BLaER1 treated with 17β-estradiol and CSF1 and Interleukin-3, amounts not matched to agents 10 nM and 100 nM (cell line): ENCODE measurements at regions not wholly inside any gene's neighbourhood (a gene's known extent, or its start where the extent isn't known, plus 50 kb on each side); places are given as distances from the start of the nearest gene placed in this dataset.

Experiments
- H3K27ac ChIP-seq, 11 experiments: shearing (Covaris generic); formaldehyde crosslinking; 2 replicates each; pipeline ENCODE4 v1.8.1; 2022
- H3K27me3 ChIP-seq, 11 experiments: shearing (Covaris generic); formaldehyde crosslinking; 2 replicates each; pipeline ENCODE4 v1.8.1; 2022
- H3K36me3 ChIP-seq, 11 experiments: shearing (Covaris generic); formaldehyde crosslinking; 2 replicates each; pipeline ENCODE4 v1.8.1; 2022
- H3K4me1 ChIP-seq, 10 experiments: shearing (Covaris generic); formaldehyde crosslinking; 2 replicates each; pipeline ENCODE4 v1.8.1; 2022
- H3K4me2 ChIP-seq, 11 experiments: shearing (Covaris generic); formaldehyde crosslinking; 2 replicates each; pipeline ENCODE4 v1.8.1; 2022
- H3K4me3 ChIP-seq, 10 experiments: shearing (Covaris generic); formaldehyde crosslinking; 2 replicates each; pipeline ENCODE4 v1.8.1; 2022
- H3K9ac ChIP-seq, 11 experiments: shearing (Covaris generic); formaldehyde crosslinking; 2 replicates each; pipeline ENCODE4 v1.8.1; 2022
- H3K9me3 ChIP-seq, 11 experiments: shearing (Covaris generic); formaldehyde crosslinking; replicated peaks in 1 of 11; 2 replicates each; pipeline ENCODE4 v1.8.1; 2022
- H4K20me1 ChIP-seq, 11 experiments: shearing (Covaris generic); formaldehyde crosslinking; 2 replicates each; pipeline ENCODE4 v1.8.1; 2022
- Cebpa-rat ChIP-seq, 11 experiments: shearing (Covaris generic); IDR thresholded peaks; 2 replicates each; pipeline ENCODE4 v1.8.1; 2022

GRCh38 chr12:41972196-41972595 is 172.5 kb downstream of the GXYLT1 start:
- no peak for TF ChIP-seq Cebpa-rat (IDR thresholded peaks at IDR 0.05)
- no peak overlapping the region for H3K4me2 ChIP-seq
- H3K9me3 ChIP-seq: no peaks in the 10 kb centered on the region
- H3K4me1 ChIP-seq: no peaks in the 10 kb centered on the region
- H3K27ac ChIP-seq: no peak overlapping the region
- H3K9ac ChIP-seq: no peak overlapping the region
- no peak overlapping the region for H3K4me3 ChIP-seq
- no peaks in the 10 kb centered on the region for H3K27me3 ChIP-seq
- H3K36me3 ChIP-seq: no peaks in the 10 kb centered on the region
- no peaks in the 10 kb centered on the region for H4K20me1 ChIP-seq

DNA sequence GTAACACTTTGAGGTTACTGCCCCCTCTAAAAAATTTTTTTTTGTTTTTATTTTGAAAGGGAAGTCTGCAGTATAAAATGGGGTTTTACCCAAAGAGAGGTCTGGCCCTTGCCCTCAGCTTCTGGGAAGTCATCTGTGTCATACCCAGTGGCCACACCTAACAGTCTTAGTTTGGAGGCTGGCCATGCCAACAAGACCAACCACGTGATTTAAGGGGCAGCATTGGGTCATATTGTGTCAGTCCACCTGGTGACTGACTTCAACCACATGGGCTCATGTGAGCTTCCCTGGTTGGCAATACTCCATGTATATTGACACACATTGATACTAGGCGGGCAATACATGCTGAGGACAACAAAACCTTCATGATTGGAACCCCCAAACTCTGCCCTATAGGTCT is 173.9 kb downstream of the GXYLT1 start:
- H3K9me3 ChIP-seq: no peaks in the 10 kb centered on the region
- H3K9ac ChIP-seq: no peak overlapping the region
- no peaks in the 10 kb centered on the region for H3K36me3 ChIP-seq
- no peaks in the 10 kb centered on the region for H4K20me1 ChIP-seq
- TF ChIP-seq Cebpa-rat (IDR thresholded peaks at IDR 0.05): no peak
- no peaks in the 10 kb centered on the region for H3K27me3 ChIP-seq
- H3K4me3 ChIP-seq: no peak overlapping the region
- H3K27ac ChIP-seq: no peak overlapping the region
- no peaks in the 10 kb centered on the region for H3K4me1 ChIP-seq
- H3K4me2 ChIP-seq: no peak overlapping the region

- TF ChIP-seq Cebpa-rat (IDR thresholded peaks at IDR 0.05): no peak
- no peaks in the 10 kb centered on the region for H3K36me3 ChIP-seq
- no peaks in the 10 kb centered on the region for H3K27me3 ChIP-seq
- H3K4me3 ChIP-seq: no peak overlapping the region
- no peak overlapping the region for H3K9ac ChIP-seq
- no peak overlapping the region for H3K4me2 ChIP-seq
- H3K4me1 ChIP-seq: no peaks in the 10 kb centered on the region
- H3K9me3 ChIP-seq: no peaks in the 10 kb centered on the region
- no peak overlapping the region for H3K27ac ChIP-seq
- H4K20me1 ChIP-seq: no peaks in the 10 kb centered on the region
Observed at GRCh38 chr12:41968599-41968998, 176.1 kb downstream of the GXYLT1 start.

DNA sequence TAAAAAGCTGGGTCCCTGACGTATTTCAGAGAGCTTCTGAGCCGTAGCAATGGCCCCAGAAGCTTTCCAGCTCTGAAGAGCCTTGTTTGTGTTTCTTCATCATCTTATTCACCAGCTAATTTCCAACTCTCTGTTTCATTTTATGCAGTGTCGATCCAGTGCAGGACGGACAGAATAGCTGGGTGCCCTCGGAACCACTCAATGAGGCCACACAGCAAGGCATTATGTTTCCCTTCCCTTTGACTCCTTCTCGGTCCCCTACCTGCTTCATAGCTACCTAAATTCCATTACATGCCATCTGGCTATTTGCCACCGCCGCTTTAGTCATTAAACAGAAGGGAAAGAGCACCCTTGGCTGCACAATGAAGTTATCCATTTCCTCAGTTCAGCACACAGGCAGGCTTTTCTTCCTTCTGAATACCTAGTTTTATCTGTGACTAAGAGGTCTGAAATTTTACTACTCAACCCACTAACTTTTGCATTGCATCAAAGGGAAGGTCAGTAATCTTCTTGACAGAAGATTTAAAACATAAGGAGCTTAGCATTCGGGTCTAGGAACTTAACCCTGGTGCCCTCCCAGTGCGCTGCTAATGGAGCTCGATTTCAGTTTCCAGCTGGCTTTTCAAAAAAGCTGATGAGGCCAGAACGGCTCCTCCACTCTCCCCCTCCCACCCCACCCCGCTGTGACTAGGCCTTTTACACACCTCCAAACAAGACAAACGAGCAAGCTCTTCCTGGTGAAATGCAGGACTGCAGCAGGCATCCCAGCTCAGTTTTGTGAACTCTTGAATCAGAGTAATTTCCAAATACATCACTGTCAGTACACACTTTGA is 176.8 kb downstream of the GXYLT1 start:
- H3K27me3 ChIP-seq: no peaks in the 10 kb centered on the region
- no peaks in the 10 kb centered on the region for H3K9me3 ChIP-seq
- no peak overlapping the region for H3K4me3 ChIP-seq
- no peaks in the 10 kb centered on the region for H3K36me3 ChIP-seq
- H3K4me1 ChIP-seq: no peaks in the 10 kb centered on the region
- no peak overlapping the region for H3K4me2 ChIP-seq
- TF ChIP-seq Cebpa-rat (IDR thresholded peaks at IDR 0.05): no peak
- H3K9ac ChIP-seq: no peak overlapping the region
- no peak overlapping the region for H3K27ac ChIP-seq
- H4K20me1 ChIP-seq: no peaks in the 10 kb centered on the region

DNA sequence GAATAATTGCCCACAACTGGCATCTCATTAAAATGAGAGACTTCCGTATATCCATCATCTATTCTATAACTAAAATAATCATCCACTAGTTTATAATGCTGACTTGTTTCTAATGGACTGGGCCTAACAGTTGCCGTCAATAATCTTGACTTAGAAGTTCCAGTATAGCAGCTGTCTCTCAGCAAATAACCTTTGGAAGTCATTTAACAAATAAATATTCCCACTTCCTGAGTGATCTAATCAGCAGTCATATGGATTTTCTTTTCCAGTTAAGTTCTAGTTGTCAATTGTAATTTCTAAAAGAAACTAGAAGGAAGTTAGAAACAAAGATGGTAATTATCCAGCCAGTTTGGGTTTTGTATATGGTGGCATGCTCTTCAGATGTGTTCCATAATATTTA is 177.8 kb downstream of the GXYLT1 start:
- H4K20me1 ChIP-seq: no peaks in the 10 kb centered on the region
- no peak for TF ChIP-seq Cebpa-rat (IDR thresholded peaks at IDR 0.05)
- H3K9ac ChIP-seq: no peak overlapping the region
- H3K4me1 ChIP-seq: no peaks in the 10 kb centered on the region
- H3K27me3 ChIP-seq: no peaks in the 10 kb centered on the region
- no peaks in the 10 kb centered on the region for H3K36me3 ChIP-seq
- no peaks in the 10 kb centered on the region for H3K9me3 ChIP-seq
- H3K4me2 ChIP-seq: no peak overlapping the region
- H3K4me3 ChIP-seq: no peak overlapping the region
- H3K27ac ChIP-seq: no peak overlapping the region

DNA sequence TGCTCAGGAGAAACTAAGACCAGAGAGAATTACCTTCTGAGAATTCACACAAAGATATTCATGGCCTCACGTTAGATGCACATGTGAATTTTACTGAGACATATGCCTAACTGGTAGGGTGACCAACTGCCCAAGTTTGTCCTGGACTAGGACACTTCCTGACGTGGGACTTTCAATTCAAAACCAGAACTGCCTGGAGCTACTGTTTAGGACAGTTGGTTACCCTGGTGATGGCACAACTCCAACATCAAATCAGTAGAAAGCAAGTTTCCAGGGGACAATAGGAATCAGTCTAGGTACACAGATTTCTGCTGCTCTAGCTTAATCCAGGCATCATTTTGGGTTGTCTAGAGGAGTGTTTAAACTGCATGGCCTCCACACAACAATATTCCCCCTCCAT is 178.7 kb downstream of the GXYLT1 start:
- TF ChIP-seq Cebpa-rat (IDR thresholded peaks at IDR 0.05): no peak
- H3K27me3 ChIP-seq: no peaks in the 10 kb centered on the region
- no peak overlapping the region for H3K4me2 ChIP-seq
- H3K36me3 ChIP-seq: no peaks in the 10 kb centered on the region
- no peak overlapping the region for H3K4me3 ChIP-seq
- no peaks in the 10 kb centered on the region for H3K4me1 ChIP-seq
- H4K20me1 ChIP-seq: no peaks in the 10 kb centered on the region
- H3K27ac ChIP-seq: no peak overlapping the region
- H3K9me3 ChIP-seq: no peaks in the 10 kb centered on the region
- no peak overlapping the region for H3K9ac ChIP-seq

- Histone ChIP-seq H3K4me3 (no peak overlapping the region), H4K20me1 (no peaks in the 10 kb centered on the region), H3K4me1 (no peaks in the 10 kb centered on the region), H3K27ac (no peak overlapping the region), H3K36me3 (no peaks in the 10 kb centered on the region), H3K27me3 (no peaks in the 10 kb centered on the region), H3K9me3 (no peaks in the 10 kb centered on the region), H3K4me2 (no peak overlapping the region), H3K9ac (no peak overlapping the region)
- no peak for TF ChIP-seq Cebpa-rat (IDR thresholded peaks at IDR 0.05)
Observed at GRCh38 chr12:41963398-41963797, 181.3 kb downstream of the GXYLT1 start.

GRCh38 chr12:41962171-41962572 is 182.5 kb downstream of the GXYLT1 start:
- no peak overlapping the region for H3K4me3 ChIP-seq
- H3K4me1 ChIP-seq: no peaks in the 10 kb centered on the region
- no peaks in the 10 kb centered on the region for H3K9me3 ChIP-seq
- no peak overlapping the region for H3K27ac ChIP-seq
- no peak overlapping the region for H3K9ac ChIP-seq
- no peaks in the 10 kb centered on the region for H4K20me1 ChIP-seq
- no peak overlapping the region for H3K4me2 ChIP-seq
- H3K36me3 ChIP-seq: no peaks in the 10 kb centered on the region
- no peak for TF ChIP-seq Cebpa-rat (IDR thresholded peaks at IDR 0.05)
- H3K27me3 ChIP-seq: no peaks in the 10 kb centered on the region

GRCh38 chr12:41959271-41959670 is 185.4 kb downstream of the GXYLT1 start:
- no peaks in the 10 kb centered on the region for H4K20me1 ChIP-seq
- no peak for TF ChIP-seq Cebpa-rat (IDR thresholded peaks at IDR 0.05)
- no peak overlapping the region for H3K27ac ChIP-seq
- H3K9ac ChIP-seq: no peak overlapping the region
- H3K36me3 ChIP-seq: no peaks in the 10 kb centered on the region
- H3K4me3 ChIP-seq: no peak overlapping the region
- no peaks in the 10 kb centered on the region for H3K4me1 ChIP-seq
- H3K4me2 ChIP-seq: no peak overlapping the region
- no peaks in the 10 kb centered on the region for H3K9me3 ChIP-seq
- H3K27me3 ChIP-seq: no peaks in the 10 kb centered on the region

GRCh38 chr12:41956353-41956752 is 188.3 kb downstream of the GXYLT1 start:
- no peaks in the 10 kb centered on the region for H3K36me3 ChIP-seq
- no peak overlapping the region for H3K4me2 ChIP-seq
- no peak overlapping the region for H3K27ac ChIP-seq
- no peaks in the 10 kb centered on the region for H4K20me1 ChIP-seq
- H3K4me3 ChIP-seq: no peak overlapping the region
- no peak overlapping the region for H3K9ac ChIP-seq
- no peaks in the 10 kb centered on the region for H3K27me3 ChIP-seq
- TF ChIP-seq Cebpa-rat (IDR thresholded peaks at IDR 0.05): no peak
- no peaks in the 10 kb centered on the region for H3K9me3 ChIP-seq
- H3K4me1 ChIP-seq: no peaks in the 10 kb centered on the region
